Panc1 (cell line): ENCODE measurements at regions not wholly inside any gene's neighbourhood (a gene's known extent, or its start where the extent isn't known, plus 50 kb on each side); places are given as distances from the start of the nearest gene placed in this dataset.

Source experiments
- CTCF ChIP-seq: fragments of 450-650 bp; IDR thresholded peaks from 2 replicates; pipeline ENCODE4 v1.5.1; 2017; ENCODE audit warnings: mild to moderate bottlenecking
- POLR2AphosphoS5 ChIP-seq: IDR thresholded peaks from 2 replicates; pipeline ENCODE4 v1.6.1; 2012; ENCODE audit warnings: mild to moderate bottlenecking, low read depth, low read length, moderate library complexity
- REST ChIP-seq, 2 experiments: IDR thresholded peaks; 2 replicates each; pipeline ENCODE4 v1.6.1; 2011 to 2012; ENCODE audit warnings: low read depth in 2 of 2, control low read depth in 1 of 2, low read length in 1 of 2, mild to moderate bottlenecking in 1 of 2, moderate library complexity in 1 of 2; ENCODE audit not compliant: insufficient read depth in 1 of 2
- SIN3A ChIP-seq: IDR thresholded peaks from 2 replicates; pipeline ENCODE4 v1.6.1; 2012; ENCODE audit warnings: low read depth, mild to moderate bottlenecking, low read length, moderate library complexity, borderline replicate concordance; ENCODE audit not compliant: insufficient read depth
- TCF7L2 ChIP-seq: IDR thresholded peaks from 2 replicates; pipeline ENCODE4 v1.6.1; 2011; ENCODE audit warnings: mild to moderate bottlenecking, low read depth, low read length, inconsistent platforms

DNA sequence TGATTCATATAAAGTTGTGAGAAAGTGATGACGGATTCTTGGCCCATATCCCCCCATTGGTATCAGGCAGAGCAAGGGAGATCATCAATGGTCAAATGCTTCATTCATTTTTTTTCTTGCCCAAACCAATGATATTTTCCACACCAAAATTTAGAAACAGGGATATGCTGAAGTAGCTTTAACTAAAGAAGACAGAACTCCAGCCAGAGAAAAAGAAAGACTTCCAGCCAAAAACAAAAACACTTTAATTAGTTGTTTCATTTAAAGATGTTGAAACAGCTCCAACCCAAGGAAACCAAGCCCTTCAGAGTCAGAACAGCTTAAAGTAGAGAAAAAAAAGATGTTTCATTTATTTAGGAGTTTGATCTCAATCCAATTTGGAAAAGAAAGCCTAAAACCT, 358.9 kb upstream of the NBEA start:
- no peak for TF ChIP-seq CTCF
- no peak for TF ChIP-seq POLR2AphosphoS5
- no peak for TF ChIP-seq SIN3A
- no peak for TF ChIP-seq REST (IDR thresholded peaks at IDR 0.05; ENCODE audit: insufficient read depth in 1 of 2, low read depth in 2 of 2, low read length in 1 of 2)
- no peak for TF ChIP-seq TCF7L2
